Endodermal cell (in vitro differentiated cells): ENCODE measurements at regions not wholly inside any gene's neighbourhood (a gene's known extent, or its start where the extent isn't known, plus 50 kb on each side); places are given as distances from the start of the nearest gene placed in this dataset.
"Not testable (repeated sequence)": the region's sequence is repeated elsewhere in the genome, so short reads cannot be mapped to it uniquely, and the experiment has no call there.

Experiments used
- DNase-seq: peaks from one replicate; pipeline ENCODE4 v3.0.0-alpha.2; 2017
- H3K27ac ChIP-seq: 2 replicates; pipeline ENCODE4 v1.5.1; 2013; ENCODE audit warnings: mild to moderate bottlenecking, low read depth, low read length, moderate library complexity
- H3K27me3 ChIP-seq: 2 replicates; pipeline ENCODE4 v1.6.1; 2013; ENCODE audit warnings: mild to moderate bottlenecking, low read length, moderate library complexity; ENCODE audit not compliant: insufficient read depth, control insufficient read depth, poor library complexity, severe bottlenecking
- H3K36me3 ChIP-seq: 2 replicates; pipeline ENCODE4 v1.7.0; 2013; ENCODE audit warnings: mild to moderate bottlenecking, low read length, moderate library complexity; ENCODE audit not compliant: control insufficient read depth, insufficient read depth
- H3K4me1 ChIP-seq: one replicate; pipeline ENCODE4 v1.7.0; 2013; ENCODE audit warnings: low read length; ENCODE audit not compliant: control insufficient read depth, insufficient read depth
- H3K4me3 ChIP-seq: 2 replicates; pipeline ENCODE4 v1.5.1; 2013; ENCODE audit warnings: mild to moderate bottlenecking, low read length, moderate library complexity
- H3K9ac ChIP-seq: 2 replicates; pipeline ENCODE4 v1.6.1; 2013; ENCODE audit warnings: mild to moderate bottlenecking, low read length, moderate library complexity; ENCODE audit not compliant: poor library complexity, severe bottlenecking; ENCODE audit errors: extremely low read depth
- H3K9me3 ChIP-seq: 2 replicates; pipeline ENCODE4 v1.6.1; 2013; ENCODE audit warnings: mild to moderate bottlenecking, low read length, moderate library complexity; ENCODE audit not compliant: control insufficient read depth
- H3K27ac Mint-ChIP-seq: 2 replicates; pipeline ENCODE4 v1.8.0; 2020; ENCODE audit warnings: mixed read lengths
- H3K27me3 Mint-ChIP-seq: 2 replicates; pipeline ENCODE4 v1.8.0; 2021; ENCODE audit warnings: mild to moderate bottlenecking, mixed read lengths; ENCODE audit not compliant: insufficient read depth
- H3K36me3 Mint-ChIP-seq: 2 replicates; pipeline ENCODE4 v1.8.0; 2020; ENCODE audit warnings: low read depth, mixed read lengths
- H3K4me1 Mint-ChIP-seq: 2 replicates; pipeline ENCODE4 v1.8.0; 2020; ENCODE audit warnings: mixed read lengths
- H3K4me3 Mint-ChIP-seq: 2 replicates; pipeline ENCODE4 v1.8.0; 2020; ENCODE audit warnings: mild to moderate bottlenecking, moderate library complexity, mixed read lengths
- H3K9me3 Mint-ChIP-seq: 2 replicates; pipeline ENCODE4 v1.8.0; 2020; ENCODE audit warnings: mild to moderate bottlenecking, mixed read lengths
- WGBS, 2 experiments: methylation state at CpG; one replicate each; pipeline versions ENCODE4 v1.1.5 to v1.1.7; 2013; ENCODE audit warnings: missing lambda C conversion rate in 2 of 2, mixed read lengths in 1 of 2; ENCODE audit not compliant: insufficient coverage in 1 of 2, insufficient read length in 1 of 2; 5-methylcytosine and 5-hydroxymethylcytosine counted together

- not testable (repeated sequence) for H3K36me3 Mint-ChIP-seq, H3K9ac ChIP-seq, H3K27ac Mint-ChIP-seq, H3K4me3 ChIP-seq, H3K36me3 ChIP-seq, H3K27ac ChIP-seq, H3K4me1 Mint-ChIP-seq, H3K9me3 ChIP-seq, DNase-seq, H3K27me3 Mint-ChIP-seq, H3K27me3 ChIP-seq, H3K9me3 Mint-ChIP-seq, H3K4me1 ChIP-seq, H3K4me3 Mint-ChIP-seq
- WGBS, 2 experiments = 100% methylated on average over 3 of the region's 9 CpGs; no CpG with 5 or more reads in 1 of the 2 experiments
These were observed 5485.8 kb upstream of the TPTE start for GRCh38 chr21:5035587-5035986.

DNA sequence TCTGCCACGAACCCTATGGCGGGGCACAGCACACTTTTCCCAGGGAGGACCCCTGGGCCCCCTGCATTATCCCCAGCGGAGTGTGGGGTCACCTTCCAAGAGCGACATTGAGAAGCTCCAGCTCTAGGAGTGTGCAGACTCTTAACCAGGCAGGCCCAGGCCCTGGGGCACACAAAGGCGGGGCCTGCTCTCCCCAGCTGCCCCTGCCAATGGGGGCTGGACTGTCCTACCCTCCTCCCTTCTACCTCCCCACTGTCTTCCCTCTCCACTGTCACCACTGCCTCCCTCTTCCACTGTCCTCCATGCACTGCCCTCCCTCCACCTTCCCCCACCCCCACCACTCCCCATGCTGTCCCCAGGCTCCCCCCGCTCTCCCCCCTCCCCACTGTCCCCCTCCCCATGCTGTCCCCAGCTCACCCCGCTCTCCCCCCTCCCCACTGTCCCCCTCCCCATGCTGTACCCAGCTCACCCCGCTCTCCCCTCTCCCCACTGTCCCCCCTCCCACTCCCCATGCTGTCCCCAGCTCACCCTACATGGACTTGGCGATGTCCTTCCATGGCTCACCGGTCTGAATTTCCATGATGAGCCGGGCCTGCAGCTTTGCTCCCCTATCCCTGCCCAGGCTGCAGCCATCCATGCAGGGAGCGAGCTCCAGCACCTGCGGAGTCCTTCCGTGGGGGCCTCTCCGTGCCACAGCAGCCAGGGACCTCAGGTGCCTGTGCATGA is 5483.6 kb upstream of the TPTE start:
- not testable (repeated sequence) for DNase-seq, H3K4me1 ChIP-seq, H3K4me1 Mint-ChIP-seq, H3K27ac ChIP-seq, H3K4me3 Mint-ChIP-seq, H3K27ac Mint-ChIP-seq, H3K4me3 ChIP-seq, H3K27me3 ChIP-seq, H3K36me3 Mint-ChIP-seq, H3K9me3 ChIP-seq, H3K36me3 ChIP-seq, H3K9me3 Mint-ChIP-seq, H3K9ac ChIP-seq, H3K27me3 Mint-ChIP-seq
- 100% methylated on average over 1 of the region's 15 CpGs; no CpG with 5 or more reads in 1 of the 2 experiments for WGBS, 2 experiments

DNA sequence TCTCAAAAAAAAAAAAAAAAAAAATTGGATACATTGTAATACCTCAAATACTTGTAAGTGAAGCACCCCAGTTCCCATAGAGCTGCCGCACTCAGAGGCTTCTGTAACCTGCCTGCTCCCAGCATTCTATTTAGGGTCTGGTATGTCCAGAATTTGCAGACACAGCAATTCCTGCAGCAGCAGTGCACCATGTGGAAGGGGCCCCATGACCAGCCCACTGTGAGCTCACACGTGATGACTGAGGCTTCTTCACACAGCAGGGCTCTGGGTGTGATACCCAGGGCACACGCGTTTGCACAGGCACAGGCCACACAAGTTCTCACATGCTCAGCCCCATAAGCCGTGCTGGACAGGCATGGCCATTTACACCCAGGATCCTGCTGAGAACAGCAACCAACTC is 5481.5 kb upstream of the TPTE start:
- H3K9me3 ChIP-seq = not testable (repeated sequence)

DNA sequence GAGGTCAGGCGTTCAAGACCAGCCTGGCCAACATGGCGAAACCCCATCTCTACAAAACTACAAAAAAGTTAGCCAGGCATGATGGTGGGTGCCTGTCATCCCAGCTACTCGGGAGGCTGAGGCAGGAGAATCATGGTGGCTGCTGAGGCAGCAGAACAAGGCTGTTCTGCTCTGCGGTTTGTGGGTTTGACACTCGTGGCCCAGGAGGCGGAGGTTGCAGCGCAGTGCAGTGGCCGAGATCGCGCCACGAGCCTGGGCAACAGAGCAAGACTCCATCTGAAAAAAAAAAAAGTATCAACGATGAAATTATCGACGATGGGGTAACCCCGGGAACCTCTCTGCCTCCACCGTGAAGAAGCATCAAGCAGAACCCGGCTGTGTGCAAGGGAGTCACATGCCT is 5478.8 kb upstream of the TPTE start:
- not testable (repeated sequence) for H3K27me3 ChIP-seq, H3K36me3 Mint-ChIP-seq, H3K4me3 ChIP-seq, H3K9me3 Mint-ChIP-seq, H3K9ac ChIP-seq, H3K9me3 ChIP-seq, H3K36me3 ChIP-seq, H3K27ac Mint-ChIP-seq, H3K4me3 Mint-ChIP-seq, H3K27ac ChIP-seq, H3K4me1 Mint-ChIP-seq, H3K27me3 Mint-ChIP-seq, DNase-seq, H3K4me1 ChIP-seq
- WGBS, 2 experiments = no CpG with 5 or more reads among the region's 17 CpGs

More for the DNA sequence above, 5481.5 kb upstream of the TPTE start:
- H3K36me3 ChIP-seq, DNase-seq, H3K4me3 Mint-ChIP-seq, H3K4me1 ChIP-seq, H3K27me3 Mint-ChIP-seq, H3K9me3 Mint-ChIP-seq, H3K27ac ChIP-seq, H3K9ac ChIP-seq, H3K4me1 Mint-ChIP-seq, H3K4me3 ChIP-seq, H3K36me3 Mint-ChIP-seq, H3K27me3 ChIP-seq, H3K27ac Mint-ChIP-seq: not testable (repeated sequence)
- WGBS, 2 experiments = no CpG with 5 or more reads among the region's 5 CpGs

DNA sequence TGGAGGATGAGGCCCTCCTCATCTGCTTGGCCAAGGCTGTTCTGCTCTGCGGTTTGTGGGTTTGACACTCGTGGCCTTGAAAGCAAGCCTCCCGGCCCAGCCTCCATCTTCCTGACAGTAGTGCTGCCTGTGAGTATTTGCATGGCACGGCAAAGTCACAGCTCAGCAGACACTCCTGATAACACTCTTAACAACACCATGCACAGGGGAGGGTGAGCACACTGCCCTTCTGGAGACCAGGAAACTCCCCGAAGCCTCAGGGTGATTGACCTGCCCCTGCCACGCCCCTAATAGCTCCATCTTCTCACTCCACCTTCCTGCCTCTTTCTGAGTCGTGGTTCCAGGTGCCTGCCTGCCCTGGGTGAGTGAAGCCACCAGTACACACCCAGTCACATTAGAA is 5476.6 kb upstream of the TPTE start:
- H3K9me3 Mint-ChIP-seq, H3K4me1 Mint-ChIP-seq, H3K27ac Mint-ChIP-seq, DNase-seq, H3K4me3 ChIP-seq, H3K9me3 ChIP-seq, H3K4me3 Mint-ChIP-seq, H3K9ac ChIP-seq, H3K4me1 ChIP-seq, H3K27me3 ChIP-seq, H3K36me3 Mint-ChIP-seq, H3K27ac ChIP-seq, H3K36me3 ChIP-seq, H3K27me3 Mint-ChIP-seq: not testable (repeated sequence)
- WGBS, 2 experiments = no CpG with 5 or more reads among the region's 7 CpGs

DNA sequence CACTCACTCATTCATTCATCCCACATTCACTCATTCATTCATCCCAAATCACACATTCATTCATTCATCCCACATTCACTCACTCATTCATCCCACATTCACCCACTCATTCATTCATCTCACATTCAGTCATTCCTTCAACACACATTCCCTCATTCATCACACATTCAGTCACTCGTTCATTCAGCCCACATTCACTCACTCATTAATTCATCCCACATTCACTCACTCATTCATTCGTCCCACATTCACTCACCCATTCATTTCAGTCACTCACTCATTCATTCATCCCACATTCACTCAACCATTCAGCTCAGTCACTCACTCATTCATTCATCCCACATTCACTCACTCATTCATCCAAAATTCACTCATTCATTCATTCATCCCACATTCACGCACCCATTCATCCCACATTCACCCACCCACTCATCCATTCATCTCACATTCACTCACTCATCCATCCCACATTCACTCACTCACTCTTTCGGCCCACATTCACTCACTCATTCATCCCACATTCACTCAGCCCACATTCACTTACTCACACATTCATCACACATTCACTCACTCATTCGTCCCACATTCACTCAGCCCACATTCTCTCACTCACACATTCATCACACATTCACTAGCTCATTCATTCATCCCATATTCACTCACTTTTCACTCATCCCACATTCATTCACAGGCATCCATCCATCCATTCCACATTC is 5469.9 kb upstream of the TPTE start:
- 86% methylated on average over 3 of the region's 5 CpGs; no CpG with 5 or more reads in 1 of the 2 experiments for WGBS, 2 experiments
- H3K27me3 Mint-ChIP-seq, DNase-seq, H3K4me1 Mint-ChIP-seq, H3K4me3 ChIP-seq, H3K9me3 Mint-ChIP-seq, H3K9me3 ChIP-seq, H3K9ac ChIP-seq, H3K27ac Mint-ChIP-seq, H3K4me1 ChIP-seq, H3K27ac ChIP-seq, H3K4me3 Mint-ChIP-seq, H3K36me3 Mint-ChIP-seq, H3K27me3 ChIP-seq, H3K36me3 ChIP-seq: not testable (repeated sequence)
